K562 (cell line): ENCODE measurements at regions not wholly inside any gene's neighbourhood (a gene's known extent, or its start where the extent isn't known, plus 50 kb on each side); places are given as distances from the start of the nearest gene placed in this dataset.

Experiments
- ATAC-seq: fragments of 200-7000 bp; cut with Tn5 transposase; 3 replicates; pipeline ENCODE4 v1.9.1; 2020; ENCODE audit warnings: moderate library complexity
- BruUV-seq: library from RNA; stranded (reverse); fragments of 400-500 nt; replicated peaks from 2 replicates; lab custom pipeline; 2021; lab: Mats Ljungman, UMichigan
- CTCF ChIA-PET: fragments of 300-600 bp; formaldehyde crosslinking; extraction: SDS; loops from one replicate; lab custom pipeline; 2021; ENCODE audit warnings: low intra/inter-chr PET ratio; lab: Yijun Ruan, JAX
- POLR2A ChIA-PET: fragments of 300-600, 350-650 bp; sonication (Branson Sonifier 250); formaldehyde crosslinking; extraction: SDS; loops from one replicate; lab custom pipeline; 2021; ENCODE audit warnings: antibody characterized with exemption, inconsistent platforms; lab: Yijun Ruan, JAX
- DNase-seq, 4 experiments: peaks; one replicate each; pipeline versions ENCODE4 v3.0.0 to v3.0.0-alpha.2; 2011 to 2018; ENCODE audit warnings: low spot score in 3 of 4, mixed read lengths in 3 of 4; ENCODE audit errors: extremely low read depth in 1 of 4
- FAIRE-seq: peaks from 2 replicates; lab custom pipeline; 2011; peaks lifted over from hg19 to GRCh38; lab: Jason Lieb, UNC
- H2AFZ ChIP-seq: 2 replicates; pipeline ENCODE4 v1.6.0; 2011; ENCODE audit warnings: low read depth, low read length, control low read depth, inconsistent platforms
- H3K27ac ChIP-seq: fragments of 200-600 bp; 3 replicates; pipeline ENCODE4 v1.8.0; 2011; ENCODE audit warnings: low read depth, mild to moderate bottlenecking, control low read depth, inconsistent platforms, low read length, moderate library complexity, mixed read lengths; ENCODE audit errors: extremely low read depth
- H3K27me3 ChIP-seq, 2 experiments: fragments of 300-600 bp in 1 of 2; 2 replicates in 1 of 2; 3 replicates in 1 of 2; pipeline versions ENCODE4 v1.6.0 to v1.8.0; 2011; ENCODE audit warnings: inconsistent platforms in 2 of 2, low read length in 2 of 2, mild to moderate bottlenecking in 1 of 2, mixed read lengths in 1 of 2, moderate library complexity in 1 of 2; ENCODE audit not compliant: control insufficient read depth in 2 of 2, insufficient read depth in 2 of 2
- H3K36me3 ChIP-seq: fragments of 300-600 bp; 3 replicates; pipeline ENCODE4 v1.8.0; 2011; ENCODE audit warnings: mild to moderate bottlenecking, low read length, inconsistent platforms; ENCODE audit not compliant: control insufficient read depth, insufficient read depth
- H3K4me1 ChIP-seq, 2 experiments: fragments of 200-600 bp in 1 of 2; replicated peaks in 1 of 2; 2 replicates in 1 of 2; 3 replicates in 1 of 2; pipeline versions ENCODE4 v1.5.1 to v1.8.0; 2011; ENCODE audit warnings: inconsistent platforms in 2 of 2, low read length in 2 of 2, mild to moderate bottlenecking in 1 of 2, mixed read lengths in 1 of 2, moderate library complexity in 1 of 2; ENCODE audit not compliant: control insufficient read depth in 2 of 2, insufficient read depth in 2 of 2
- H3K4me2 ChIP-seq: 2 replicates; pipeline ENCODE4 v1.6.1; 2011; ENCODE audit warnings: low read length, control low read depth, inconsistent platforms, mixed read lengths; ENCODE audit not compliant: insufficient read depth
- H3K4me3 ChIP-seq: fragments of 200-600 bp; sonication (generic), shearing (Covaris generic); 2 replicates; pipeline ENCODE4 v1.5.1; 2016; ENCODE audit warnings: control low read depth, inconsistent platforms
- H3K79me2 ChIP-seq: fragments of 200-600 bp; 3 replicates; pipeline ENCODE4 v1.8.0; 2011; ENCODE audit warnings: low read length, inconsistent platforms; ENCODE audit not compliant: control insufficient read depth, insufficient read depth
- H3K9ac ChIP-seq, 2 experiments: 2 replicates each; pipeline versions ENCODE4 v1.6.0 to v1.6.1; 2011; ENCODE audit warnings: low read depth in 2 of 2, low read length in 2 of 2, control low read depth in 1 of 2, inconsistent platforms in 1 of 2, mild to moderate bottlenecking in 1 of 2, mixed read lengths in 1 of 2; ENCODE audit not compliant: insufficient read depth in 1 of 2
- H3K9me1 ChIP-seq: one replicate; pipeline ENCODE4 v1.6.0; 2011; ENCODE audit warnings: inconsistent platforms, mild to moderate bottlenecking, low read length, moderate library complexity; ENCODE audit not compliant: control insufficient read depth, insufficient read depth
- H3K9me3 ChIP-seq: replicated peaks from 2 replicates; pipeline ENCODE4 v1.5.1; 2011; ENCODE audit warnings: low read depth, low read length, inconsistent platforms; ENCODE audit not compliant: control insufficient read depth, insufficient read depth
- H4K20me1 ChIP-seq: replicated peaks from 2 replicates; pipeline ENCODE4 v1.6.1; 2011; ENCODE audit warnings: low read length, inconsistent platforms, mixed read lengths; ENCODE audit not compliant: control insufficient read depth, insufficient read depth
- AFF4 ChIP-seq: sonication (generic); formaldehyde crosslinking; IDR thresholded peaks from 2 replicates; pipeline ENCODE4 v1.8.0; 2023; ENCODE audit warnings: mild to moderate bottlenecking, missing genetic modification reagents
- BRD4 ChIP-seq: fragments of 200-600 bp; sonication (generic); IDR thresholded peaks from 2 replicates; pipeline ENCODE4 v1.6.1; 2017; ENCODE audit warnings: inconsistent platforms
- E2F5 ChIP-seq: sonication (generic); formaldehyde crosslinking; IDR thresholded peaks from 2 replicates; pipeline ENCODE4 v1.8.0; 2022; ENCODE audit warnings: mild to moderate bottlenecking, missing genetic modification reagents
- JUNB ChIP-seq: fragments of 450-650 bp; formaldehyde crosslinking; conservative IDR thresholded peaks from 2 replicates; pipeline ENCODE4 v1.4.0; 2020; ENCODE audit warnings: mild to moderate bottlenecking
- MAX ChIP-seq: sonication (generic); formaldehyde crosslinking; IDR thresholded peaks from 2 replicates; pipeline ENCODE4 v1.9.0; 2022; ENCODE audit warnings: mild to moderate bottlenecking, missing genetic modification reagents
- RBM39 ChIP-seq: fragments of 200-400 bp; formaldehyde crosslinking; optimal IDR thresholded peaks from 2 replicates; pipeline ENCODE3; 2018; ENCODE audit warnings: low read depth, low read length
- ZNF318 ChIP-seq, 2 experiments: fragments of 450-650 bp; IDR thresholded peaks; 2 replicates each; pipeline ENCODE4 v1.6.1; 2016; ENCODE audit warnings: mild to moderate bottlenecking in 2 of 2, borderline replicate concordance in 1 of 2, low read depth in 1 of 2, moderate library complexity in 1 of 2
- ZNF830 ChIP-seq: fragments of 250-450 bp; sonication (Bioruptor Pico); IDR thresholded peaks from 2 replicates; pipeline ENCODE4 v1.5.0; 2021; ENCODE audit warnings: mild to moderate bottlenecking
- WGBS: fragments of 100-300 bp; shearing (Covaris generic); methylation state at CpG from one replicate; pipeline ENCODE4 v1.1.6; 2016; ENCODE audit warnings: low coverage, mixed read lengths; ENCODE audit not compliant: insufficient coverage; ENCODE audit errors: missing lambda C conversion rate; 5-methylcytosine and 5-hydroxymethylcytosine counted together
- in situ Hi-C: fragments of 300-500 bp; cut with MboI; formaldehyde crosslinking; loops from 4 replicates; pipeline ENCODE4 v1.15.0; 2018; ENCODE audit warnings: inconsistent platforms, mixed read lengths
- intact Hi-C: fragments of 100-400 bp; cut with micrococcal nuclease; formaldehyde crosslinking; loops from 2 replicates; pipeline ENCODE4 v1.14.2; 2022

- TF ChIP-seq ZNF830 (CRISPR knock-in tag) (no peak), MAX (CRISPR knock-in tag) (no peak), AFF4 (CRISPR knock-in tag) (no peak), E2F5 (CRISPR knock-in tag) (no peak)
Measured at GRCh38 chr9:90069085-90069484, 464.3 kb downstream of the GADD45G start (continued).

- ATAC-seq: no peak
- TF ChIP-seq RBM39 (no peak), JUNB (CRISPR knock-in tag) (no peak), BRD4 (no peak), ZNF318 (IDR thresholded peaks at IDR 0.05; ENCODE audit: borderline replicate concordance in 1 of 2, low read depth in 1 of 2) (no peak)
Measured at GRCh38 chr9:90070056-90070455, 465.2 kb downstream of the GADD45G start.

More at GRCh38 chr9:90070056-90070455, 465.2 kb downstream of the GADD45G start:
- Histone ChIP-seq H3K9me3 (no peaks in the 10 kb centered on the region), H3K79me2 (no peaks in the 10 kb centered on the region), H3K4me2 (no peak overlapping the region), H3K9ac (no peak overlapping the region), H2AFZ (no peak overlapping the region), H3K36me3 (no peaks in the 10 kb centered on the region), H4K20me1 (no peaks in the 10 kb centered on the region), H3K9me1 (no peaks in the 10 kb centered on the region), H3K27me3 (no peaks in the 10 kb centered on the region), H3K4me1 (no peaks in the 10 kb centered on the region), H3K4me3 (no peak overlapping the region), H3K27ac (no peak overlapping the region)
- DNase-seq: no peak
- in situ Hi-C loops: no loop called here
- BruUV-seq: no TSS peak
- 3% methylated on average over 5 of the region's 5 CpGs for WGBS
- ChIA-PET CTCF (no interaction called here), POLR2A (no interaction called here)
- no peak for FAIRE-seq
- intact Hi-C loops: no loop called here
